ENCODE measurements at regions not wholly inside any gene's neighbourhood (a gene's known extent, or its start where the extent isn't known, plus 50 kb on each side); places are given as distances from the start of the nearest gene placed in this dataset.

GRCh38 chr18:33866386-33866785, 288.4 kb downstream of the ASXL3 start:
- intact Hi-C loops (cut with micrococcal nuclease), result no loop called here

- intact Hi-C loops (cut with micrococcal nuclease), result no loop called here
Observed at GRCh38 chr18:33863912-33864311, 285.9 kb downstream of the ASXL3 start.

- intact Hi-C loops (cut with micrococcal nuclease), result loop anchor here (5.0 kb wide), 1 partner anchor 198 kb away; no protein-coding TSS in a partner anchor
Observed at GRCh38 chr18:33854827-33855139, 276.8 kb downstream of the ASXL3 start.

GRCh38 chr18:33854086-33854826, 276.2 kb downstream of the ASXL3 start:
- intact Hi-C loops (cut with micrococcal nuclease), result no loop called here

GRCh38 chr18:33853187-33853586, 275.2 kb downstream of the ASXL3 start:
- intact Hi-C loops (cut with micrococcal nuclease), result no loop called here

GRCh38 chr18:33851546-33852078, 273.6 kb downstream of the ASXL3 start:
- intact Hi-C loops (cut with micrococcal nuclease), result no loop called here

GRCh38 chr18:33849731-33850130, 271.7 kb downstream of the ASXL3 start:
- intact Hi-C loops (cut with micrococcal nuclease), result no loop called here

- intact Hi-C loops (cut with micrococcal nuclease), result no loop called here
Observed at GRCh38 chr18:33844232-33844631, 266.2 kb downstream of the ASXL3 start.

GRCh38 chr18:33841221-33841967, 263.4 kb downstream of the ASXL3 start:
- intact Hi-C loops (cut with micrococcal nuclease), result no loop called here

GRCh38 chr18:33840212-33840593, 262.2 kb downstream of the ASXL3 start:
- intact Hi-C loops (cut with micrococcal nuclease), result no loop called here

- intact Hi-C loops (cut with micrococcal nuclease), result no loop called here
Observed at GRCh38 chr18:33839452-33840211, 261.6 kb downstream of the ASXL3 start.

GRCh38 chr18:33838054-33838453, 260.0 kb downstream of the ASXL3 start:
- intact Hi-C loops (cut with micrococcal nuclease), result no loop called here

GRCh38 chr18:33837191-33837590, 259.2 kb downstream of the ASXL3 start:
- intact Hi-C loops (cut with micrococcal nuclease), result no loop called here

- intact Hi-C loops (cut with micrococcal nuclease), result no loop called here
Observed at GRCh38 chr18:33836564-33836963, 258.5 kb downstream of the ASXL3 start.

- intact Hi-C loops (cut with micrococcal nuclease), result no loop called here
Observed at GRCh38 chr18:33835419-33835818, 257.4 kb downstream of the ASXL3 start.

- intact Hi-C loops (cut with micrococcal nuclease), result no loop called here
Observed at GRCh38 chr18:33833842-33834241, 255.8 kb downstream of the ASXL3 start.

GRCh38 chr18:33831424-33831823, 253.4 kb downstream of the ASXL3 start:
- intact Hi-C loops (cut with micrococcal nuclease), result no loop called here

- intact Hi-C loops (cut with micrococcal nuclease), result no loop called here
Observed at GRCh38 chr18:33830213-33830612, 252.2 kb downstream of the ASXL3 start.

GRCh38 chr18:33828949-33829348, 250.9 kb downstream of the ASXL3 start:
- intact Hi-C loops (cut with micrococcal nuclease), result no loop called here

- intact Hi-C loops (cut with micrococcal nuclease), result no loop called here
Observed at GRCh38 chr18:33826151-33826550, 248.1 kb downstream of the ASXL3 start.

- intact Hi-C loops (cut with micrococcal nuclease), result no loop called here
Observed at GRCh38 chr18:33821503-33821902, 243.5 kb downstream of the ASXL3 start.
